ENCODE measurements at regions not wholly inside any gene's neighbourhood (a gene's known extent, or its start where the extent isn't known, plus 50 kb on each side); places are given as distances from the start of the nearest gene placed in this dataset.
"Not testable (repeated sequence)": the region's sequence is repeated elsewhere in the genome, so short reads cannot be mapped to it uniquely, and the experiment has no call there.

DNA sequence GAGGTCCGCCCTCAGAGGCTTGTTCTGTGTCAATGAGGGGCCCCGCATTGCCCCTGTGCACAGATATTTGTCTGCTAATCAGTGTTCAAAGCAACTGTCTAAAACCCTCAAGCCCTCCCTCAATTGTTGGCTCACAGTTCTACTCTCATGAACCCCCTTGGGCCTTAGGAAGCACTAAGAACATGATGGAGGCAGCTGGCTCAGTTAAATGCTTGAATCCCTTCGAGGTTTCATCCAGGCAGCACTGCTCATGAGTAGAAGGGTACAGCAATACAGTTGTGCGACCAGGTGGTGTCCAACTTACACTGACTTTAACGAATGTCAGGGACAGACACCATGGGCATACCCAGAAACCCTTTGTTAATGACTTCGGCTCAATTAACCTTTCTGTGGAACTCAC lies 89.2 kb upstream of the WSCD1 start:
- DNase-seq = no peak

DNA sequence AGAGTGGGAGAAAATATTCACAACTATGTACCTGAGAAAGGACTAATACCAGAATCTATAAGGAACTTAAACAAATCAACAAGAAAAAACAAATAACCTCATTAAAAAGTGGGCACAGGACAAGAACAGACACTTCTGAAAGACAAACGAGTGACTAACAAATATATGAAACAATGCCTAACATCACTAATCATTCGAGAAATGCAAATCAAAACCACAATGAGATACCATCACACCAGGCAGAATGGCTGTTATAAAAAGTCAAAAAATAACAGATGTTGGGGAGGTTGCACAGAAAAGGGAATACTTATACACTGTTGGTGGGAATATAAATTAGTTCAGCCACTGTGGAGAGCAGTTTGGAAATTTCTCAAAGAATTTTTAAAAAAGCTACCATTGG lies 83.5 kb upstream of the WSCD1 start:
- DNase-seq = no peak

DNA sequence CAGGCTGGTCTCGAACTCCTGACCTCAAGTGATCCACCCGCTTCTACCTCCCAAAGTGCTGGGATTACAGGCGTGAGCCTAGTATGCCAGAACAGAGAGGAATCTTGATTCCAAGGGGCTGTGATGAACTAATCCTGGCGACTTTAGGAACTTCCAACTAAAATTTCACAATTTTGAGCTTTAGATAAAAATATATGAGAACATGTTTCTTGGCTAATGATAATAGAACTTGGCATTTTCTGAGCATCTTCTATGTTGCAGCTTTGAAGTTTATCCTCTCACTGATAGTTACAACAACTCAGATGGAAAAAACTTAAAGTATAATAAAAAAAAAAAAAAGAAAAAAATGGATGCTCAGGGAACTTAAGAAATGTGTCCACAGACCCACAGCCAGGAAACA lies 69.8 kb upstream of the WSCD1 start:
- DNase-seq = no peak

- not testable (repeated sequence) for DNase-seq
Measured at GRCh38 chr17:6003221-6003620, 67.0 kb upstream of the WSCD1 start.

GRCh38 chr17:6005939-6006338 lies 64.2 kb upstream of the WSCD1 start:
- DNase-seq = no peak

- no peak for DNase-seq
Measured at GRCh38 chr17:6011206-6011605, 59.0 kb upstream of the WSCD1 start.

DNA sequence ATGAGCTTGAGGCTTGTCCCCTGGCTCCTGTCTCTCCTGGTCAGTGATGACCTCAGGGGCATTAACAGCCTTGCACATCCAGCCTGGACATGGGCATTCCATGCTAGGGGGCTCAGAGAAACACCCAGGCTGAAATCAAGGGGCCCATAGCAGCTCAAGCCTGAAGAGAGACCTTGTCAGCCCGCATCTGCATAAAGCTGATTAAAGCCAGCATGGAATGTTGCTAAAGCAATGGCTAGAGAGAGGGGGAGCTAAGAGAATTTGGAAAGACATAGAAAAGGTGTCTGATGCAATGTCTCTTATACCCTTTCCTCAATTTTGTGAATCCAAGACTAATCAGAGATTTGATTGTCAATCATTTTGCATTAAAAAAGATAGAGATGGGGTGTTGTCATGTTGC lies 51.4 kb upstream of the WSCD1 start:
- no peak for DNase-seq

GRCh38 chr17:6019959-6020358 lies 50.2 kb upstream of the WSCD1 start:
- DNase-seq = no peak

GRCh38 chr17:6020376-6021010 lies 49.7 kb upstream of the WSCD1 start:
- DNase-seq = no peak
